ENCODE measurements at regions not wholly inside any gene's neighbourhood (a gene's known extent, or its start where the extent isn't known, plus 50 kb on each side); places are given as distances from the start of the nearest gene placed in this dataset.

- no peak for TF ChIP-seq CTCF (IDR thresholded peaks at IDR 0.05; ENCODE audit: poor library complexity)
- TF ChIP-seq EZH2 (IDR thresholded peaks at IDR 0.05; ENCODE audit: borderline replicate concordance) = no peak
Measured at GRCh38 chr2:152846697-152847470, 128.5 kb downstream of the ARL6IP6 start.
